Activated naive CD8-positive, alpha-beta T cell (primary cell): ENCODE measurements at regions not wholly inside any gene's neighbourhood (a gene's known extent, or its start where the extent isn't known, plus 50 kb on each side); places are given as distances from the start of the nearest gene placed in this dataset.

Experiments
- H3K27ac Mint-ChIP-seq: one replicate; pipeline ENCODE4 v1.8.0; 2021; ENCODE audit warnings: mixed read lengths
- H3K27me3 Mint-ChIP-seq: one replicate; pipeline ENCODE4 v1.8.0; 2021; ENCODE audit warnings: mixed read lengths
- H3K36me3 Mint-ChIP-seq: one replicate; pipeline ENCODE4 v1.8.0; 2021; ENCODE audit warnings: mixed read lengths
- H3K4me1 Mint-ChIP-seq: one replicate; pipeline ENCODE4 v1.8.0; 2021; ENCODE audit warnings: low read depth, mixed read lengths
- H3K4me3 Mint-ChIP-seq: one replicate; pipeline ENCODE4 v1.8.0; 2021; ENCODE audit warnings: mild to moderate bottlenecking, mixed read lengths
- H3K9me3 Mint-ChIP-seq: one replicate; pipeline ENCODE4 v1.8.0; 2021; ENCODE audit warnings: low read depth, mixed read lengths

DNA sequence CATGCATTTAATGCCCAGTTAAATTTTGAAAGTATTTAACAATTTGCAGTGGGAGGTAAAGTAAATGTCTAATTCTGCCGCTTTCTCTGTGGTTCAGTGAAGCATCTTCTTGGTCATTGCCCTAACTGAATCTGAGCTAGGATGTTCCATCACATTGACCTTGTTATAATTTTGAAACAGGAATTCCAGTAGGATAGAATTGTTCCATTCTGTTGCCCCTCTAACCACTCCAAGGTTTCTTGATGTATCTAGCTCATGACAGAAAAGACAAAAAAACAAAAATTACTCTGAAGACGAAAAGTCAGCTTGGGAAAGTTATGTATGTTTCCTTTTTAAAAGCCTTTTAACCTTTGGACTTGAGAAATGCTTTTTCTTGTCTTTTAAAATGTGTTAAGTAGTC lies 297.0 kb upstream of the FAT1 start:
- H3K27me3 Mint-ChIP-seq: no peaks in the 10 kb centered on the region
- no peaks in the 10 kb centered on the region for H3K4me1 Mint-ChIP-seq
- no peaks in the 10 kb centered on the region for H3K36me3 Mint-ChIP-seq
- H3K9me3 Mint-ChIP-seq: peaks cover 6% of the 10 kb centered on the region
- H3K4me3 Mint-ChIP-seq: no peak overlapping the region
- H3K27ac Mint-ChIP-seq: no peak overlapping the region

DNA sequence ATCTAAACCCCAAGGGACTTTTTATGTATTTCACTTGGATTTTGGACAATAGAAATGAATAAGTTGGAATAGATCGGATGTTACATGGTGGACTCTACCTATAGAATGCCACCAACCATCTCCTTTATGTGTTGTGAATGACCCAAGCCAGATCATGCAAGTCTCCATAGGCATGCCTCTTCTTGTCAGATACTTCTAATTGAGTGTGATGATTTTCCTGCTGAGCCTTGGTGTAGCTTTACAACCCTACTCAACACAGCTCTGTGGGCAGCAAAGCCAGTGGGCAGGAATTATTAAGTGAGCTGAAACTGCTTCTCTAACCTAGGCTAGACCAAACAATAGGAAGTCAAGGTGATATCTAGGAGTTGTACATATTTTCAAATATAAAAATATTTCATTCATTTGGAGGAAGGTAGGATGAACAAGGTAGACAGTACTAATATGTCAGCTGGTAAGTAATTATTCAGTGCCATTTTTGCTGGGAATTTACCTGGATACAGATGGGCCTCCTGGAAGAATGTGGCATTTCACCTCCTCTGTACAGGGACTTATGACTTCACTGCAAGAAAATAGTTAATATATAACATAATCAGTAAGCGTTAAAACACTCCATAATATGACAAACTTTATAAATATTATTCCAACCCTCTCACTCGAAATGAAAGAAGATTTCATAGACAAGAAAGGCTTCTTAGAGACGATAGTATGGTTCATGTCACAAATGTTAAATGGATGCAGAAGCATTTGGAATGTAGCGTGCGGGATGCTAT lies 298.0 kb upstream of the FAT1 start:
- Mint-ChIP-seq H3K27me3 (no peaks in the 10 kb centered on the region), H3K36me3 (no peaks in the 10 kb centered on the region), H3K27ac (no peak overlapping the region), H3K9me3 (peaks cover 16% of the 10 kb centered on the region), H3K4me3 (no peak overlapping the region), H3K4me1 (no peaks in the 10 kb centered on the region)

DNA sequence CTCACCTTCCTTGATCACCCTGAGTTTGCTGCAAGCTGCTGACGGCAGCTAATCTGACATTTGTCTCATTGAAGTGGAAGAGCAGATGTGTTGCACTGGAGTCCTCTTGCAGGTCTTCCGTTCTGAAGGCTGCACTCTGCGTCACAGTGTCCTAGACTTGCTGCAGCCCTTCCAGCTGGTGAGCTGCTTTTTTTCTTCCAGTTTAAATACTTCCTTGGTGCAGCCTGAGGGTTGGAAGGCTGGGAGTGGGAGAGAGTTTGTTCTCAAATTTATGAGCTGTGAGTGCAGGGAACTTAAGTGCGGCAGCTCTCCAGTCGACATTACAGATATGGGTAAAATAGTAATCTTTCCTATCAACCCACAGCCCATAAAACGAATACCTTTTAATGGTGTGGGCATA lies 303.6 kb upstream of the FAT1 start:
- H3K4me3 Mint-ChIP-seq: no peak overlapping the region
- H3K36me3 Mint-ChIP-seq: no peaks in the 10 kb centered on the region
- peaks cover 16% of the 10 kb centered on the region for H3K9me3 Mint-ChIP-seq
- H3K27me3 Mint-ChIP-seq: no peaks in the 10 kb centered on the region
- no peaks in the 10 kb centered on the region for H3K4me1 Mint-ChIP-seq
- no peak overlapping the region for H3K27ac Mint-ChIP-seq

DNA sequence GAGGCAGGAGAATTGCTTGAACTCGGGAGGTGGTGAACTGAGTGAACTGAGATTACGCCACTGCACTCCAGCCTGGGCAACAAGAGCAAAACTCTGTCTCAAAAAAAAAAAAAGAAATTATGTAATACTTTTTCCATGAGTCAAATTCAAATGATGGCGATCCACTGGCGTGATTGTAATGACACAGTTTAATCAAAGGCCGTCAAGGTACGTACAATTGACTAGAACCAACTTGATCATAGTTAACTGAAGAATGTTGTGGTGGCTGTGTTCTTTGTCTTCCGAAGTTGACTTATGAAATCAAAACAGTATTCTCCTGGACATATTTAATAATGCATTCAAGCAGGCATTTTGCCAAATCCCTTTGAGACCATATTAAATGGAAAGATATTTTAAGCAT lies 318.6 kb upstream of the FAT1 start:
- H3K27ac Mint-ChIP-seq: no peak overlapping the region
- H3K4me1 Mint-ChIP-seq: no peaks in the 10 kb centered on the region
- H3K27me3 Mint-ChIP-seq: no peaks in the 10 kb centered on the region
- peaks cover 5% of the 10 kb centered on the region for H3K9me3 Mint-ChIP-seq
- no peaks in the 10 kb centered on the region for H3K36me3 Mint-ChIP-seq
- H3K4me3 Mint-ChIP-seq: no peak overlapping the region

DNA sequence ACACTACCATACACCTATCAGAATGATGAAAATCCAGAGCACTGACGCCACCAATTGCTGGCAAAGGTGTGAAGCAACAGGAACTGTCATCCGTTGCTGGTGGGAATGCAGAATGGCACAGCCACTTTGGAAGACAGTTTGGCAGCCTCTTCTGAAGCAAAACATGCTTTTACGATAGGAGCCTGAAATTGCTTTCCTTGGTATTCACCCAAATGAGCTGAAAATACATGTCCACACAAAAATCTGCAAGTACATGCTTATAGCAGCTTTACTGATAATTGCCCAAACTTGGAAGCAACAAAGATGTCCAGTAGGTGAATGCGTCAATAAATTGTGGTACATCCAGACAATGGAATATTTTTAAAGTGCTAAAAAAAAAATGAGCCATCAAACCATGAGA lies 322.8 kb upstream of the FAT1 start:
- Mint-ChIP-seq H3K9me3 (peaks cover 5% of the 10 kb centered on the region), H3K27me3 (no peaks in the 10 kb centered on the region), H3K4me3 (no peak overlapping the region), H3K4me1 (no peaks in the 10 kb centered on the region), H3K27ac (no peak overlapping the region), H3K36me3 (no peaks in the 10 kb centered on the region)

DNA sequence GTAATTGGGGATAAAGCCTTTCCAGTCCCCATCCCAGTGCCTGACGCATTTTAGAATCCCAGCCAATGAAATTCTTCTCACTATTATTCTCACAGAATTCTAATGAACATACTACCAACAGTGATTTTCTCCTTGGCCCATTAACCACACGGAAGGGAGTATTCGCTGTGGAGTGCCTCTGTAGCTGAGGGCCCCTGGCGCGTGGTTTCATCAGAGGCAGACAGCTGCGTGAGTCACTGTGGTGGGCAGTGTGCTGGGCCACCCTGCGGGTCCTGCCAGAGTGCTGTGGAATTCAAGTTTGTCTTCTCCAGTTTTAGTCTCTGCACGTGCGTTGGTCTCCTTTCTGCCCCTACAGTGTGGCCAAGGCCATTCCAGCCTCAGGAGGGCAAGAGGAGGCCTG lies 335.4 kb upstream of the FAT1 start:
- no peaks in the 10 kb centered on the region for H3K9me3 Mint-ChIP-seq
- no peaks in the 10 kb centered on the region for H3K27me3 Mint-ChIP-seq
- no peak overlapping the region for H3K4me3 Mint-ChIP-seq
- no peaks in the 10 kb centered on the region for H3K4me1 Mint-ChIP-seq
- H3K36me3 Mint-ChIP-seq: no peaks in the 10 kb centered on the region
- no peak overlapping the region for H3K27ac Mint-ChIP-seq

DNA sequence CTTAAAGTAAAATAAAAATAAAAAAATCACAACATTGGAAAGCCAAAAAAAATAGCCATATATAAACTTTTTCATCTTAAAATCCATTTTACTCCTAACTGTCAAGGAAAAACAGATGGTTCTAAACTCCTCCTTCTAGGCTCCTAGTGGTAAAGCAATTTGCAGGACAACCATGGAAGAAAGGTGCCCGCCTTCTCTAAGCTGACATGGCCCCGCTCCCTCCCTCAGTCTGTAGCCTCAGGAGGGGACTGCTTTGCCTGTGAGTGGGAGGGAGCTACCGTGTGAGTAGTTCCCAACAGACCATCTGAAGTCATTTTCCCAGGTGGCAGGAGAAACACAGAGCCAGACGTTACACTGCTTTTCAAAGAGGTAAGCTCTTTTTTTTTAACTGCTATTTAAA lies 336.2 kb upstream of the FAT1 start:
- no peaks in the 10 kb centered on the region for H3K36me3 Mint-ChIP-seq
- H3K9me3 Mint-ChIP-seq: no peaks in the 10 kb centered on the region
- no peak overlapping the region for H3K4me3 Mint-ChIP-seq
- H3K27ac Mint-ChIP-seq: no peak overlapping the region
- no peaks in the 10 kb centered on the region for H3K27me3 Mint-ChIP-seq
- H3K4me1 Mint-ChIP-seq: no peaks in the 10 kb centered on the region

DNA sequence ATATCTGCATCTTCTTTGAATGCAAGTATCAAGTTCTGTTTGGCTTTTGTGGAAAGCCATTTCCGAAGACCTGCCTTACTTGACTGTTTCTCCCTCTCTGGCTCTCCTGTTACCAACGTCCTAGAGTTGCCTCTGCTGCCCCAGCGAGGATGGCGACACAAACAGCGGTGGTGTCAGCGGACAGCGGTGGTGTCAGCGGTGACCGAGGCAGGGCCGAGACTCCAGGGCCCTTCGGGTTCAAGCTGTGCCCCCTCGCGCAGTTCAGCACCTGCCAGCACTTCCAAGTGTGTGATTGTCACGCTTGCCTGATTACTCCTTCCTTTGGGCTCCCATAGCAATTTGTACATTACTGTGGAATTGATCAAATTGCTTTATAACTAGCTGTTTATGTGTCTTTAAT lies 336.9 kb upstream of the FAT1 start:
- Mint-ChIP-seq H3K4me3 (no peak overlapping the region), H3K9me3 (no peaks in the 10 kb centered on the region), H3K4me1 (no peaks in the 10 kb centered on the region), H3K36me3 (no peaks in the 10 kb centered on the region), H3K27ac (no peak overlapping the region), H3K27me3 (no peaks in the 10 kb centered on the region)

DNA sequence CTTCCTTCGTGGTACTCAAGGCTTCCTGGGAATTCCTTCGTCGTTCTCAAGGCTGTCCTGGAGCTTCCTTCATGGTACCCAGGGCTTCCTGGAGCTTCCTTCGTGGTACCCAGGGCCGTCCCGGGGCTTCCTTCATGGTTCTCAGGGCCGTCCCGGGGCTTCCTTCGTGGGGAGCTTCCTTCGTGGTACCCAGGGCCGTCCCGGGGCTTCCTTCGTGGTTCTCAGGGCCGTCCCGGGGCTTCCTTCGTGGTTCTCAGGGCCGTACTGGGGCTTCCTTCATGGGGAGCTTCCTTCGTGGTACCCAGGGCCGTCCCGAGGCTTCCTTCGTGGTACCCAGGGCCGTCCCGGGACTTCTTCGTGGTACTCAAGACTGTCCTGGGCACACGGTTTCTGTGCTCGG lies 339.6 kb upstream of the FAT1 start:
- H3K4me1 Mint-ChIP-seq: no peaks in the 10 kb centered on the region
- no peaks in the 10 kb centered on the region for H3K9me3 Mint-ChIP-seq
- no peaks in the 10 kb centered on the region for H3K36me3 Mint-ChIP-seq
- no peak overlapping the region for H3K4me3 Mint-ChIP-seq
- no peaks in the 10 kb centered on the region for H3K27me3 Mint-ChIP-seq
- H3K27ac Mint-ChIP-seq: no peak overlapping the region

DNA sequence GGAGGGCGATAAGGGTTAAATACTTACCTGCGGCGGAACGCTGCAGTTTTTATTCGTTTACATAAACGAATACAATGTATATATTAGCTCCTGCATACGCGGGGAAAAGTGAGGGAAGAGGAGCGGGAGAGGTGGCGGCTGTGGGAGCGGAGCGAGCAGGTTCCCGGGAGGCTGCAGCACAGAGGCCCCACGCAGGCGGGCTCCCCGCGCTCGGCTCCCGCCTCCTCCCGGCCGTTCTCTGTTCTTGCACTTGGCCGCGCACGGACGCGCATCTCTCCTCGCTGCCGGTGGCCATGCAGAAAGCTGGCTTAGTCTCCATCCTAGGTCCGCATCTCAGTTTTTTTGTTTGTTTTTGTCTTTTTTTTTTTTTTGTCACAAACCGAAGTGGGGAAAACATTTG lies 340.4 kb upstream of the FAT1 start:
- H3K27ac Mint-ChIP-seq: no peak overlapping the region
- H3K36me3 Mint-ChIP-seq: no peaks in the 10 kb centered on the region
- H3K4me1 Mint-ChIP-seq: no peaks in the 10 kb centered on the region
- H3K4me3 Mint-ChIP-seq: no peak overlapping the region
- H3K9me3 Mint-ChIP-seq: no peaks in the 10 kb centered on the region
- no peaks in the 10 kb centered on the region for H3K27me3 Mint-ChIP-seq

DNA sequence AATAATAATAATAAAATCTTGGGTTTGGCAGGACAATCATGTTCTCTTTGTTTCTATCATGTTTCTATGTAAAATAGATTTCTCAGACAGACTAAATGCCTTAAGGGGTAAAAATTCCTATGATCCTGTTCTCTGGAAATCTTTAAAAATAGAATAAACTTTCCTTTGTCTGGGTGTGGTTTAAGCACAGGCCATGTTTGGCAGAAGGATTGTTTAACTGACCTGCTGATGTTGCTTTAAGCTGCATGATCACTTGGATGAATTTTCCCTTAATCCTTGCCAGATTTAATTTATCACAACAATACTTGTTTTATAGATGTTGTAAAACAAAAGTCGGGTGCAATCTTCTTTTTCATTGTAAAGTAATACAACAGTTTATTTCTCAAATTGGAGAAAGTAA lies 341.7 kb upstream of the FAT1 start:
- H3K27ac Mint-ChIP-seq: no peak overlapping the region
- H3K36me3 Mint-ChIP-seq: no peaks in the 10 kb centered on the region
- H3K4me1 Mint-ChIP-seq: no peaks in the 10 kb centered on the region
- no peaks in the 10 kb centered on the region for H3K27me3 Mint-ChIP-seq
- no peak overlapping the region for H3K4me3 Mint-ChIP-seq
- no peaks in the 10 kb centered on the region for H3K9me3 Mint-ChIP-seq

DNA sequence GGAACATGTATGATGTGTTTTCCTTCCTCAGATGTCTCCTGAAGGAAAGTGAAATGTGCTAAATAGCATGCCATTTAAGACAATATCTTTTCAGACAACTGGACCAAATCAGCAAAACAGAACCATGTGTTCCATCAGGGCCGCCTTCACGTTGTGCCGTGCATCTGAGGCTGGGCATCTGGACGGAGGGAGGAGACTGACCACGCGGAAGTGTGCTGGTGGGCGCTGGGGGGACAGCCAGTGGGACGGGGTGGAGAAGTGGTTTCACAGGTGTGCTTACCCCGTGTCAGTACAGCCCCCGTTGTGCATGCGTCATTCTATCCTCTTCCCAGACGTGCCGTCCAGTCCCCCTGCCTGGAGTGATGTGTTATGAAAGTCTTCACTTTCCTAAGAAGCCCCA lies 342.1 kb upstream of the FAT1 start:
- H3K27me3 Mint-ChIP-seq: no peaks in the 10 kb centered on the region
- H3K27ac Mint-ChIP-seq: no peak overlapping the region
- no peaks in the 10 kb centered on the region for H3K4me1 Mint-ChIP-seq
- H3K36me3 Mint-ChIP-seq: no peaks in the 10 kb centered on the region
- no peaks in the 10 kb centered on the region for H3K9me3 Mint-ChIP-seq
- H3K4me3 Mint-ChIP-seq: no peak overlapping the region

DNA sequence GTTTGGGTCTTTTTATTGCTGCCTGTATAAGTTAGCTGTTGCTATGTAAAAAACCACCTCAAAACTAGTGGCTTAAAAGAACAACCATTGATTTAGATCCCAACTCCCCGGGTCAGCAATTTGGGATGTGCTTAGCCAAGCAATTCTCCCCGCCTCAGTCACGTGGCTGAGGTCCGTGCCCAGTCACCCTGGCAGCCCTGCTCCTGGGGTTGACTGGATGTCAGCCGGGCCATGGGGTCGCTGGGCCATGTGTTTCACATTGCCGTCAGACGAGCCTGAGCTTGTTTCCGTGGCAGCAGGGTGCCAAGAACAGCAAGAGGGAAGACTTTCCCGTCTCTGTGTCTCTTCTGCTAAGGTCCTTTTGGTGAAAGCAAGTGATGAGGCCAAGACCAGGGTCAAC lies 345.7 kb upstream of the FAT1 start:
- Mint-ChIP-seq H3K4me3 (no peak overlapping the region), H3K36me3 (no peaks in the 10 kb centered on the region), H3K27ac (no peak overlapping the region), H3K4me1 (no peaks in the 10 kb centered on the region), H3K9me3 (peaks cover 10% of the 10 kb centered on the region), H3K27me3 (no peaks in the 10 kb centered on the region)

DNA sequence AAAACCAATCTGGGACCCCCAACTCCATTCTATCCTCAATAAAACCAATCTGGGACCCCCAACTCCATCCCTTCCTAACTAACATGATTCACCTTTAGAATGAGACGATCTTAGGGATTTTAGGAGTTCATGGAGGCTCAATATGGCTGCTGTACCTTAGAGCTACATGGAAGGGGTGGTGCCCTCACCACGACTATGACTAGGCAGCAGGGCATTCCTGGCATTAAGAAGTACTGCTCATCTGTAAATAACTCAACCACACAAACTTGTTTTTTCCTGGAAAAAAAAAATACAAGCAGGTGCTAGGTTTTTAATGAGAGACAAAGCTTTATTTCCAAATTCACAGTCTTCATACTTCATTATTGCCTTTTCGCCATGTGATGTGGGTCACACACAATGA lies 346.5 kb upstream of the FAT1 start:
- Mint-ChIP-seq H3K27me3 (no peaks in the 10 kb centered on the region), H3K9me3 (peaks cover 10% of the 10 kb centered on the region), H3K27ac (no peak overlapping the region), H3K4me3 (no peak overlapping the region), H3K4me1 (no peaks in the 10 kb centered on the region), H3K36me3 (no peaks in the 10 kb centered on the region)

DNA sequence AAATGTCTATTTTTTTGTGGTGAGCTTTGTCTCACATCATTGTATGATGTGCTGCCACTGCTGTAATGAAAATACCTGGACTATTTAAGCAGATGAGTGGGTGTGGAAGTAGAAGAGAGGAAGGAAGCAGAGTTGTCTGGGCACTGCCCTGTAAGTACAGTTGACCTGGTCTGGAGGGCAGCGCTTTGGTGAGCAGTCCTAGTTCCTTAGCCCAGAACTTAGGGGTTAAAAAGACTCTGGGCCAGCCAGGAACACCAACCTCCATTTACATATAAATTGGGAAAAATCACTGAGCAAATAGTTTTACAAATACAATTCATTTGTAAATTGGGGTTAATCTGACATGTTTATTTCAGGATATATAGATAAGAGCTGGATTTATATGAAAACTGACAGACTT lies 347.1 kb upstream of the FAT1 start:
- peaks cover 10% of the 10 kb centered on the region for H3K9me3 Mint-ChIP-seq

DNA sequence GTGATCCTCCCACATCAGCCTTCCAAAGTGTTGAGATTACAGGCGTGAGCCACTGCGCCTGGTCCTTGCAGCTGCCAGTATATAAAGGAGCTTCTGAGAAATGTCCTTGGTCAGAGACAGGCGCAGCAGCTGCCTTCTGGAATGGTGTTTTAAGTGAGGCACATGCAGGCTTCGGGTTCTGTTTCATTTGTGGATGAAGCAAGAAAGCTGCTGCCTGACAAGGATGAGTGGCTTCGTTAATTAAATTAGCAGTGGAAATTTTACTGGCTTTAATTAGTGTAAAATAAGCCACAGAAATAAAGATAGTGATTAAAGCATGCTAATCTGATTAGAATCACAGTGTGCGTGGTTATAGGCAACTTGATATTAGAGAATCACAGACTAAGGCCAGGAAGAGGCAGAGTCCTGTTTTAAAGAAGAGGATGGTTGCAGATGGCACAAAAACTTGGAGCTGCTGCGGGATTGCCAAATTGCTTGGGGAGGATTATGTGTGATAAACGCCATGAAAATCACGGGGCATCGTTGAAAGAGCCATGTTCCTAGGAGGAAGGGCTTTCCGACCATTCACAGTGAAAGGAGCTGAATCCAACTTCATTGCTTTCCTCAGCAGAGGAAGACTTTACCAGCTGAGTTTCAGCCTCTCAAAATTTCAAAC lies 348.4 kb upstream of the FAT1 start:
- Mint-ChIP-seq H3K27ac (no peak overlapping the region), H3K36me3 (no peaks in the 10 kb centered on the region), H3K9me3 (peaks cover 10% of the 10 kb centered on the region), H3K27me3 (no peaks in the 10 kb centered on the region), H3K4me3 (no peak overlapping the region), H3K4me1 (no peaks in the 10 kb centered on the region)

More for the DNA sequence above, 347.1 kb upstream of the FAT1 start:
- H3K4me3 Mint-ChIP-seq: no peak overlapping the region
- H3K36me3 Mint-ChIP-seq: no peaks in the 10 kb centered on the region
- H3K27me3 Mint-ChIP-seq: no peaks in the 10 kb centered on the region
- no peak overlapping the region for H3K27ac Mint-ChIP-seq
- H3K4me1 Mint-ChIP-seq: no peaks in the 10 kb centered on the region
